Left lung (tissue), 4 donors: ENCODE measurements at regions not wholly inside any gene's neighbourhood (a gene's known extent, or its start where the extent isn't known, plus 50 kb on each side); places are given as distances from the start of the nearest gene placed in this dataset.
"Not testable (repeated sequence)": the region's sequence is repeated elsewhere in the genome, so short reads cannot be mapped to it uniquely, and the experiment has no call there.

ENCODE experiments used
- ATAC-seq: fragments of 200-7000 bp; cut with Tn5 transposase; one replicate; pipeline ENCODE4 v1.9.1; 2020; ENCODE audit warnings: moderate library complexity
- DNase-seq, 4 donors: peaks; one replicate each; pipeline ENCODE4 v3.0.0-alpha.2; 2013 to 2020
- H3K27ac ChIP-seq, 2 donors: fragments of 200-600 bp; sonication (generic) in 1 of 2; one replicate each; pipeline versions ENCODE4 v1.5.0 to v1.8.0; 2020 to 2021
- H3K27me3 ChIP-seq, 2 donors: fragments of 200-600 bp; sonication (generic) in 1 of 2; one replicate each; pipeline versions ENCODE4 v1.5.0 to v1.8.0; 2020 to 2021
- H3K36me3 ChIP-seq, 2 donors: fragments of 200-600 bp; sonication (generic) in 1 of 2; one replicate each; pipeline versions ENCODE4 v1.5.0 to v1.8.0; 2020 to 2021
- H3K4me1 ChIP-seq, 2 donors: fragments of 200-600 bp; one replicate each; pipeline ENCODE4 v1.8.0; 2021
- H3K4me3 ChIP-seq, 2 donors: fragments of 200-600 bp; sonication (generic) in 1 of 2; one replicate each; pipeline versions ENCODE4 v1.5.0 to v1.8.0; 2020 to 2021; ENCODE audit warnings: mild to moderate bottlenecking in 1 of 2
- H3K9me3 ChIP-seq, 2 donors: fragments of 200-600 bp; sonication (generic) in 1 of 2; one replicate each; pipeline versions ENCODE4 v1.5.0 to v1.8.0; 2020 to 2021
- intact Hi-C, 2 donors: fragments of 100-400 bp; cut with DNase I; formaldehyde crosslinking; loops; one replicate each; pipeline versions ENCODE4 v1.11.2 to v1.14.2; 2022
- TF ChIP-seq, protein P1 (sequence below), 2 donors: fragments of 200-600 bp; sonication (generic) in 1 of 2; IDR thresholded peaks; one replicate each; pipeline versions ENCODE4 v1.5.0 to v1.8.0; 2021; ENCODE audit warnings: antibody characterized with exemption in 2 of 2
- donor health status: DM: no; HTN: yes; CAD: no.
- donor health status: DM: no; HTN: no; CAD: no.

DNA sequence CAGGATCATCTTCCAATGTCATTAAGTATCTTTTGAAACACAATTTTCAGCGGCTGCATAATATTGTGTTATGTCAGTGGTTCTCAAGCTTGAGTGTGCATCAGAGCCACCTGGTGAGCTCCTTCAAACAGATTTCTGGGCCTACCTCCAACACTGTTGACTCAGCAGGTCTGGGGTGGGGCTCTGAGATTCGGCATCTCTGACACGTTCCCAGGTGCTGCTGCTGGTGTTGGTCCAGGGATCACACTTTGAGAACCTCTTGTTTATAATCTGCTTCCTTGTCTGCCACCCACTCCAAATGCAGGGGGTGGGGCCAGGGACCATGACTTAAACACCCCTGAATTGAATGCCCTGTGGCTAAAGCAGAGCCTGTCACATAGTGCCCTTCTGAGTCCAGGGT lies 73.8 kb upstream of the HNF1B start:
- DNase-seq, result peak in 2 of 4 donors; percentile 51 to 69
- no peaks in the 10 kb centered on the region for H3K9me3 ChIP-seq
- no peak overlapping the region for H3K4me3 ChIP-seq
- peak; percentile 90 for ATAC-seq
- intact Hi-C loops, result no loop called here
- H3K36me3 ChIP-seq, result no peaks in the 10 kb centered on the region
- H3K27ac ChIP-seq, result no peak overlapping the region
- H3K4me1 ChIP-seq, result no peaks in the 10 kb centered on the region
- H3K27me3 ChIP-seq, result peaks cover 0 to 9% of the 10 kb centered on the region in 2 donors
- TF ChIP-seq, protein P1, sequence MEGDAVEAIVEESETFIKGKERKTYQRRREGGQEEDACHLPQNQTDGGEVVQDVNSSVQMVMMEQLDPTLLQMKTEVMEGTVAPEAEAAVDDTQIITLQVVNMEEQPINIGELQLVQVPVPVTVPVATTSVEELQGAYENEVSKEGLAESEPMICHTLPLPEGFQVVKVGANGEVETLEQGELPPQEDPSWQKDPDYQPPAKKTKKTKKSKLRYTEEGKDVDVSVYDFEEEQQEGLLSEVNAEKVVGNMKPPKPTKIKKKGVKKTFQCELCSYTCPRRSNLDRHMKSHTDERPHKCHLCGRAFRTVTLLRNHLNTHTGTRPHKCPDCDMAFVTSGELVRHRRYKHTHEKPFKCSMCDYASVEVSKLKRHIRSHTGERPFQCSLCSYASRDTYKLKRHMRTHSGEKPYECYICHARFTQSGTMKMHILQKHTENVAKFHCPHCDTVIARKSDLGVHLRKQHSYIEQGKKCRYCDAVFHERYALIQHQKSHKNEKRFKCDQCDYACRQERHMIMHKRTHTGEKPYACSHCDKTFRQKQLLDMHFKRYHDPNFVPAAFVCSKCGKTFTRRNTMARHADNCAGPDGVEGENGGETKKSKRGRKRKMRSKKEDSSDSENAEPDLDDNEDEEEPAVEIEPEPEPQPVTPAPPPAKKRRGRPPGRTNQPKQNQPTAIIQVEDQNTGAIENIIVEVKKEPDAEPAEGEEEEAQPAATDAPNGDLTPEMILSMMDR (IDR thresholded peaks at IDR 0.05), result no peak

DNA sequence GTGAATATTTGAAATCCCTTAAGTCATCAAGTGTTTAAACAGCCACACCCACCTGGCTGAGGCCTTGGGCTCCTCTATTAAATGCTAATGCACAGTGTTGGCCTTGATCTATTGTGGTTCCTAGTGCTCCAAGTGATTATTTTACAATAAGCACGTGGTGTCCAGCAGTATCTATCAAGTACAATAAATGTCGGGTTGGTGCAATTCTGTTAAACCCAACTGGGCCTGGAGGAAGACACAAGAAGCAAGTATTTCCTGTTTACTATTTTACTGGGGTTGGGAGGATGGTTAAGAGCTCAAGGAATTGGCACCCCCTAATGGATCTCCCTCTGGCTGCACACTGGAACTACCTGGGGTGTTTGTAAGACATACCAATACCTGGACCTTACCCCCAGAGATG lies 72.1 kb upstream of the HNF1B start:
- TF ChIP-seq, protein P1 (IDR thresholded peaks at IDR 0.05), result no peak

DNA sequence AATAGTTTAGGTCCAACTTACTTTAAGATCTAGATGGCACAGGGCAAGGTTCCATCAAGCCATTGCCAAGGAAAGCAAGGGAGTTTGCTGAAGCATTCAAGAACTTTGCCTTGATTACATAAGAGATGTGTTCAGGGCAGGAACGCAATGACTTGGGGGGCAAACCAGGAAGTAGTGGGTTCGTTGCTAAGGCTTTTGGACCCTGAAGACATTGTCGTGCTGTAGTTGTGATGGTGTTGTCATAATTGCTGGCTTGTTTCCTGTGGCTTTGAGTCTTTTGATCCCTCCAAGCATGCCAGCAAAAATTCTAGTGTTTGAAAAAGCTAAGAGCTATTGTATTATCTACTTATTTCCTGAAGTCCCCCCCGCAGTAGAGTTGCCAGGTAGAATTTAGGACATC lies 70.7 kb upstream of the HNF1B start:
- Histone ChIP-seq H3K27me3 (peaks cover 0 to 26% of the 10 kb centered on the region in 2 donors), H3K9me3 (no peaks in the 10 kb centered on the region), H3K27ac (no peak overlapping the region), H3K36me3 (no peaks in the 10 kb centered on the region), H3K4me1 (no peaks in the 10 kb centered on the region), H3K4me3 (no peak overlapping the region)
- DNase-seq (no peak), ATAC-seq (no peak)
- TF ChIP-seq, protein P1 (IDR thresholded peaks at IDR 0.05), result no peak
- intact Hi-C loops, result no loop called here

More for the DNA sequence above, 72.1 kb upstream of the HNF1B start:
- H3K4me1 ChIP-seq, result no peaks in the 10 kb centered on the region
- no peaks in the 10 kb centered on the region for H3K9me3 ChIP-seq
- no peak overlapping the region for H3K27ac ChIP-seq
- DNase-seq (no peak), ATAC-seq (peak; percentile 33)
- no peaks in the 10 kb centered on the region for H3K36me3 ChIP-seq
- H3K4me3 ChIP-seq, result no peak overlapping the region
- intact Hi-C loops, result no loop called here
- H3K27me3 ChIP-seq, result peaks cover 0 to 21% of the 10 kb centered on the region in 2 donors

DNA sequence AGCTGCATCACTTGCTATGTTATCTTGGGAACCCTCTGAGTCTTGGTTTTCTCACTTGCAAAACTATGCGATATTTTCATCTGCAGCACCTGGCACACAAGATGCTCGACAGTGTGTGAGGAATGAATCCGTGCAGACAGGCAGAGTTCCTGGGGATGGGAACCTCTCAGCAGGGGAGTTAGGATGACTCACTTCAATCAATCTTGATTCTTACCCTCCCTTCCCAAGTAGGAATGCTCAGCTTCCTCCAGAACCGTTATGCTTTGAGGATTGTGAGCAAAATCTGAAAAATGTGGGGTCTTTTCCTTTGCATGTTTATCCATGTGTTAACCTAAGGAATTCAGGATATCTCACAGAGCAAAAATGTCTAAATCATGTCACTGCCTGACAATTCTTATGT lies 68.9 kb upstream of the HNF1B start:
- TF ChIP-seq, protein P1 (IDR thresholded peaks at IDR 0.05), result no peak
- ATAC-seq (no peak), DNase-seq (no peak)
- Histone ChIP-seq H3K27me3 (peaks cover 0 to 26% of the 10 kb centered on the region in 2 donors), H3K36me3 (no peaks in the 10 kb centered on the region), H3K9me3 (no peaks in the 10 kb centered on the region), H3K4me3 (no peak overlapping the region), H3K4me1 (no peaks in the 10 kb centered on the region), H3K27ac (no peak overlapping the region)
- intact Hi-C loops, result no loop called here

DNA sequence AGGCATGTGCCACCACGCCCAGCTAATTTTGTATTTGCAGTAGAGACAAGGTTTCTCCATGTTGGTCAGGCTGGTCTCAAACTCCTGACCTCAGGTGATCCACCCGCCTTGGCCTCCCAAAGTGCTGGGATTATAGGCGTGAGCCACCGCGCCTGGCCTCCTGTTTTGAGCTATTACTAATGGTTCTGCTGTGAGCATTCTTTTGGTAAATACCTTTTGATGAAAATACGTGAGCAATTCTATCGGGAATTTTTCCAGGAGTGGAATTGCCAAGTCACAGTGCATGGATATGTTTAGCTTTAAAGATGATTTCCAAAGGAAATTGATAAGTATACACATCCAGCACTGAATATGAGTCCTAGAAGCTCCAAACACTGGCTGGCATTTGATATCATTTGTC lies 64.0 kb upstream of the HNF1B start:
- H3K4me3 ChIP-seq, H3K4me1 ChIP-seq, ATAC-seq, H3K27ac ChIP-seq, H3K36me3 ChIP-seq, DNase-seq, intact Hi-C loops, H3K9me3 ChIP-seq: not testable (repeated sequence)
- H3K27me3 ChIP-seq, result peaks cover 0 to 19% of the 10 kb centered on the region in 2 donors

DNA sequence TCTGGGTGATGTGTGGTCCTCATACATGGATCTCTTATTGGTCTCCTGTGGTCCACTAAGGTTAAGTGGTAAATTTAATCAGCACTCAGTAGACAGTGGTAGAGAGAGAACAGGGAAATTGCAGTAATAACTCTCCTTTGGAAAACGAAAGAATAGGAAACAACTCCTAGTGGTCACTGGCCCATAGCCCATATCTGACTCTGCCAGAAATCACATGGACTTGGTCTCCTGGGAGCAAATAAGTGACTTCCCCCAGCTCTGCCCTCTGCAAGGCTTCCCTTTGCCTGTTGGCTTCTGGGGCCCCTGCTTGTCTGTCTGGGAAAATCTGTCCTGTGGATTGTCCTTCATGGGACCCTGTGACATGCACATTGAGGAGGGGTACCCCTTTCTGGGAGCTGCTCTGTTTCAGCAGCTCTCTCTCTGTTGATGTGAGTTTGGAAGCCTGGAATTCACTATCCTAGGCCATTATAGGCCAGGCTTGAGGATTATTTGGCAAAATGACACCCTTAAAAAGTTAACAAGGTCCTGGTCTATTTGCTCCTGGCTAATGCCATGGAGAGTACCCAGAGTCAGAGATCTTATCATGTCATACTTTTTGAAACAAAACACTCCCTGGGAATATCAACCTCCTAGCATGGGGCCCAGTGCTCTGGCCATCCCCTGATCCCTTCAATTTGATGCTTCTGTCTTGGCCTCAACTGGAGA lies 58.0 kb upstream of the HNF1B start:
- intact Hi-C loops, result no loop called here
- Histone ChIP-seq H3K4me3 (no peak overlapping the region), H3K36me3 (no peaks in the 10 kb centered on the region), H3K4me1 (no peaks in the 10 kb centered on the region), H3K9me3 (no peaks in the 10 kb centered on the region), H3K27me3 (peaks cover 0 to 4% of the 10 kb centered on the region in 2 donors), H3K27ac (no peak overlapping the region)
- ATAC-seq (peak; percentile 73), DNase-seq (peak in 1 of 4 donors; percentile 47)
- TF ChIP-seq, protein P1 (IDR thresholded peaks at IDR 0.05), result no peak
